Activated CD8-positive, alpha-beta T cell treated with anti-CD3 and anti-CD28 coated beads for 36 hours (primary cell): ENCODE measurements at regions not wholly inside any gene's neighbourhood (a gene's known extent, or its start where the extent isn't known, plus 50 kb on each side); places are given as distances from the start of the nearest gene placed in this dataset.
"Not testable (repeated sequence)": the region's sequence is repeated elsewhere in the genome, so short reads cannot be mapped to it uniquely, and the experiment has no call there.

Experiments
- ATAC-seq: fragments of 200-7000 bp; cut with Tn5 transposase; one replicate; pipeline ENCODE4 v1.10.0; 2021; ENCODE audit warnings: mild to moderate bottlenecking, moderate library complexity
- CTCF ChIA-PET: fragments of 350-600 bp; sonication (Branson Sonifier 250); formaldehyde crosslinking; loops from one replicate; lab custom pipeline; 2021; ENCODE audit warnings: antibody characterized with exemption; lab: Charles Lee
- POLR2A ChIA-PET: fragments of 350-600 bp; sonication (Branson Sonifier 250); formaldehyde crosslinking; loops from one replicate; lab custom pipeline; 2021; ENCODE audit warnings: antibody characterized with exemption; lab: Charles Lee
- DNase-seq: peaks from one replicate; pipeline ENCODE4 v3.0.0-alpha.2; 2020
- H3K27ac Mint-ChIP-seq: one replicate; pipeline ENCODE4 v1.8.0; 2021; ENCODE audit warnings: mild to moderate bottlenecking, mixed read lengths
- H3K27me3 Mint-ChIP-seq: one replicate; pipeline ENCODE4 v1.8.0; 2021; ENCODE audit warnings: mixed read lengths
- H3K36me3 Mint-ChIP-seq: one replicate; pipeline ENCODE4 v1.8.0; 2021; ENCODE audit warnings: low read depth, mixed read lengths
- H3K4me1 Mint-ChIP-seq: one replicate; pipeline ENCODE4 v1.8.0; 2021; ENCODE audit warnings: low read depth, mixed read lengths
- H3K4me3 Mint-ChIP-seq: one replicate; pipeline ENCODE4 v1.8.0; 2021; ENCODE audit warnings: mild to moderate bottlenecking, moderate library complexity, mixed read lengths
- H3K9me3 Mint-ChIP-seq: one replicate; pipeline ENCODE4 v1.8.0; 2021; ENCODE audit warnings: mixed read lengths
- intact Hi-C: fragments of 100-400 bp; cut with micrococcal nuclease; formaldehyde crosslinking; loops from one replicate; pipeline ENCODE4 v1.10.0; 2022
- TF ChIP-seq, protein P1 (sequence below): fragments of 200-600 bp; IDR thresholded peaks from one replicate; pipeline ENCODE4 v1.8.0; 2022; ENCODE audit warnings: antibody characterized with exemption, mild to moderate bottlenecking

- H3K9me3 Mint-ChIP-seq = no peaks in the 10 kb centered on the region
- peaks cover 17% of the 10 kb centered on the region for H3K27me3 Mint-ChIP-seq
- no peak for ATAC-seq
- ChIA-PET POLR2A (no interaction called here), CTCF (no interaction called here)
- H3K4me3 Mint-ChIP-seq = no peak overlapping the region
- intact Hi-C loops = no loop called here
- no peak overlapping the region for H3K27ac Mint-ChIP-seq
- TF ChIP-seq, protein P1, sequence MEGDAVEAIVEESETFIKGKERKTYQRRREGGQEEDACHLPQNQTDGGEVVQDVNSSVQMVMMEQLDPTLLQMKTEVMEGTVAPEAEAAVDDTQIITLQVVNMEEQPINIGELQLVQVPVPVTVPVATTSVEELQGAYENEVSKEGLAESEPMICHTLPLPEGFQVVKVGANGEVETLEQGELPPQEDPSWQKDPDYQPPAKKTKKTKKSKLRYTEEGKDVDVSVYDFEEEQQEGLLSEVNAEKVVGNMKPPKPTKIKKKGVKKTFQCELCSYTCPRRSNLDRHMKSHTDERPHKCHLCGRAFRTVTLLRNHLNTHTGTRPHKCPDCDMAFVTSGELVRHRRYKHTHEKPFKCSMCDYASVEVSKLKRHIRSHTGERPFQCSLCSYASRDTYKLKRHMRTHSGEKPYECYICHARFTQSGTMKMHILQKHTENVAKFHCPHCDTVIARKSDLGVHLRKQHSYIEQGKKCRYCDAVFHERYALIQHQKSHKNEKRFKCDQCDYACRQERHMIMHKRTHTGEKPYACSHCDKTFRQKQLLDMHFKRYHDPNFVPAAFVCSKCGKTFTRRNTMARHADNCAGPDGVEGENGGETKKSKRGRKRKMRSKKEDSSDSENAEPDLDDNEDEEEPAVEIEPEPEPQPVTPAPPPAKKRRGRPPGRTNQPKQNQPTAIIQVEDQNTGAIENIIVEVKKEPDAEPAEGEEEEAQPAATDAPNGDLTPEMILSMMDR = no peak
- DNase-seq = no peak
- H3K36me3 Mint-ChIP-seq = no peaks in the 10 kb centered on the region
- H3K4me1 Mint-ChIP-seq = no peaks in the 10 kb centered on the region
Measured at GRCh38 chr2:238774071-238774470, 73.8 kb upstream of the TWIST2 start.

DNA sequence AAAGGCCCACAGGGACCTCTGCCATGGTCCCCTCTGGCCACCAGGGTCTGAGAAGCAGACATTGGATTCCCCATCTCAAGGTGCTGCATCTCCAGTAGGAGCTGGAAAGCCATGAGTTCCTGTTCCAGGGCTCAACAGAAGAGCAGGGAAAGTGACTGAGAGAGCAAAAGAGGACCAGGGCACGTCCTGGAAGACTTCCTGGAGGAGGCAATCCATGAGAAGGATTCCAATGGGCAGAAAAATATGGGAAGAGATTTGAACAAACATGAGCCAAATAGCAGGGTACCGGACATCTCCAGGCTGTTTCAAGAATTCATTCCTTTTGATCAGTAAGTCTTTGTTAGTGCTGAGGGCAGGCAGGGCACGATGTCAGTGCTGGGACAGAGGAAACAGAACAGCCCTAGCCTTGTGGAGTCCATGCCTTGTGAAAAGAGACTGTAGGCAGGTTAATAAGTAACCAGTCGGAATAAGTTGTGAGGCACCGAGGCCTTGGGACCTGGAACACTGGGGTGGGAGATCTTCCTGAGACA lies 72.8 kb upstream of the TWIST2 start:
- DNase-seq (no peak), ATAC-seq (no peak)
- peaks cover 15% of the 10 kb centered on the region for H3K27me3 Mint-ChIP-seq
- POLR2A ChIA-PET = no interaction called here
- H3K27ac Mint-ChIP-seq = no peak overlapping the region
- TF ChIP-seq, protein P1 = no peak
- H3K4me1 Mint-ChIP-seq = no peaks in the 10 kb centered on the region
- H3K36me3 Mint-ChIP-seq = no peaks in the 10 kb centered on the region
- intact Hi-C loops = no loop called here
- no peak overlapping the region for H3K4me3 Mint-ChIP-seq
- CTCF ChIA-PET = no interaction called here
- H3K9me3 Mint-ChIP-seq = no peaks in the 10 kb centered on the region

DNA sequence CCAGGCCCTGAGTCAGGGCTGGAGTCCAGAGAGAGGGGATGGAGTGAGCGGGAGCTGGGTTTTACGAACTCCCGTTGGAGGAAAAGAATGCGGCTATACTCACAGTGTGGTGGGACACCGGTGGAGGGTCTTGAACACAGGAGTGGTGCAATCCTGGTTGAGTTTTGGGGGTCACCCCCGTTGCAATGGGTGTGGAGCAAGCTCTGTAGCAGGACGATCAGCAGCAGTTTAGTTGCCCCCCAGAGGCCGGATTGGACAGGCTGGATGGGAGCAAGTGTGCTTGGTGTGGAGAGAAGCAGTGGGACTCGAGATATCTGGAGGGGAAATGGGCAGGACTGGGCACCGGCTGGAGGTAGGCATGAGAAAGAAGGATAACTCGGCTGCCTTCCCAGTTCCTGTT lies 72.3 kb upstream of the TWIST2 start:
- Mint-ChIP-seq H3K9me3 (no peaks in the 10 kb centered on the region), H3K27me3 (peaks cover 15% of the 10 kb centered on the region), H3K27ac (no peak overlapping the region), H3K4me3 (no peak overlapping the region), H3K4me1 (no peaks in the 10 kb centered on the region), H3K36me3 (no peaks in the 10 kb centered on the region)
- no peak for ATAC-seq
- ChIA-PET CTCF (no interaction called here), POLR2A (no interaction called here)
- TF ChIP-seq, protein P1 = no peak
- intact Hi-C loops = no loop called here
- no peak for DNase-seq

GRCh38 chr2:238776003-238776760 lies 71.7 kb upstream of the TWIST2 start:
- TF ChIP-seq, protein P1 = no peak
- H3K9me3 Mint-ChIP-seq = no peaks in the 10 kb centered on the region
- no peaks in the 10 kb centered on the region for H3K4me1 Mint-ChIP-seq
- no peak overlapping the region for H3K4me3 Mint-ChIP-seq
- ChIA-PET CTCF (no interaction called here), POLR2A (no interaction called here)
- intact Hi-C loops = no loop called here
- H3K27me3 Mint-ChIP-seq = peaks cover 16% of the 10 kb centered on the region
- H3K27ac Mint-ChIP-seq = no peak overlapping the region
- DNase-seq = no peak
- ATAC-seq = no peak
- no peaks in the 10 kb centered on the region for H3K36me3 Mint-ChIP-seq

- intact Hi-C loops, ATAC-seq, H3K9me3 Mint-ChIP-seq, H3K4me1 Mint-ChIP-seq, H3K4me3 Mint-ChIP-seq, DNase-seq, H3K27ac Mint-ChIP-seq, H3K36me3 Mint-ChIP-seq, POLR2A ChIA-PET, CTCF ChIA-PET: not testable (repeated sequence)
- peaks cover 13% of the 10 kb centered on the region for H3K27me3 Mint-ChIP-seq
Measured at GRCh38 chr2:238776761-238777046, 71.2 kb upstream of the TWIST2 start.
